ENCODE measurements at regions not wholly inside any gene's neighbourhood (a gene's known extent, or its start where the extent isn't known, plus 50 kb on each side); places are given as distances from the start of the nearest gene placed in this dataset.

DNA sequence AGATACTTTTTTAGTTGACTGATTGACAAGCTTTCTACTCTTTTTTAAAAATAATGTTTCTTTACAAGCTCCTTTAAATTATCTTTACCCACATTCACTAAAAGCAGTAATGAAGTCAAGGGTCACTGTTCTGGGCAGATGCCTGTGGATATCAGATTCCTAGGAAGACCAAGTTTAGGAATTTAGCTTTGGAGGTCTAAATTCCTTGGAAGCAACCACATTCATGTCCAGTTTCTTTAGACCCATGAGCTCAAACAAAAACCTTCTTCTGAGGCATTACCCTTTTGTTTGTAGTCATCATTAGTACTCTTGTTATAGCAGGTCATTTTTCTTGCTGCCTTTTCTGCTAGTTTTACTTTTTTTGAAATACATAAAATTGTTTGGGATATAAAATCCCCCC is 462.9 kb upstream of the JAG1 start:
- H3K4me1 ChIP-seq = no peaks in the 10 kb centered on the region
- H3K27me3 ChIP-seq = no peaks in the 10 kb centered on the region
- no peaks in the 10 kb centered on the region for H3K9me3 ChIP-seq (ENCODE audit: low read depth)
- Mint-ChIP-seq H3K36me3 (no peaks in the 10 kb centered on the region), H3K27me3 (ENCODE audit: insufficient read depth, low read depth) (peaks cover 3% of the 10 kb centered on the region), H3K4me3 (no peak overlapping the region), H3K27ac (no peak overlapping the region), H3K4me1 (peaks cover 11% of the 10 kb centered on the region), H3K9me3 (peaks cover 3% of the 10 kb centered on the region)
- H4K20me1 ChIP-seq (ENCODE audit: low read depth) = no peaks in the 10 kb centered on the region
- H3F3A ChIP-seq (ENCODE audit: low read depth) = no peaks in the 10 kb centered on the region
- no peaks in the 10 kb centered on the region for H3K79me2 ChIP-seq (ENCODE audit: low read depth)
- no peak overlapping the region for H2AFZ ChIP-seq (replicated peaks)
- no peak overlapping the region for H3K4me2 ChIP-seq
- TF ChIP-seq, protein P1, sequence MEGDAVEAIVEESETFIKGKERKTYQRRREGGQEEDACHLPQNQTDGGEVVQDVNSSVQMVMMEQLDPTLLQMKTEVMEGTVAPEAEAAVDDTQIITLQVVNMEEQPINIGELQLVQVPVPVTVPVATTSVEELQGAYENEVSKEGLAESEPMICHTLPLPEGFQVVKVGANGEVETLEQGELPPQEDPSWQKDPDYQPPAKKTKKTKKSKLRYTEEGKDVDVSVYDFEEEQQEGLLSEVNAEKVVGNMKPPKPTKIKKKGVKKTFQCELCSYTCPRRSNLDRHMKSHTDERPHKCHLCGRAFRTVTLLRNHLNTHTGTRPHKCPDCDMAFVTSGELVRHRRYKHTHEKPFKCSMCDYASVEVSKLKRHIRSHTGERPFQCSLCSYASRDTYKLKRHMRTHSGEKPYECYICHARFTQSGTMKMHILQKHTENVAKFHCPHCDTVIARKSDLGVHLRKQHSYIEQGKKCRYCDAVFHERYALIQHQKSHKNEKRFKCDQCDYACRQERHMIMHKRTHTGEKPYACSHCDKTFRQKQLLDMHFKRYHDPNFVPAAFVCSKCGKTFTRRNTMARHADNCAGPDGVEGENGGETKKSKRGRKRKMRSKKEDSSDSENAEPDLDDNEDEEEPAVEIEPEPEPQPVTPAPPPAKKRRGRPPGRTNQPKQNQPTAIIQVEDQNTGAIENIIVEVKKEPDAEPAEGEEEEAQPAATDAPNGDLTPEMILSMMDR (IDR thresholded peaks at IDR 0.05) = no peak
- TF ChIP-seq EZH2 (IDR thresholded peaks at IDR 0.05) (no peak), EZH2phosphoT487 (IDR thresholded peaks at IDR 0.05) (no peak)
- H3K36me3 ChIP-seq = no peaks in the 10 kb centered on the region
- no peak overlapping the region for H3K4me3 ChIP-seq
- no peak overlapping the region for H3K27ac ChIP-seq
- H3K9ac ChIP-seq = no peak overlapping the region
- DNase-seq (ENCODE audit: low spot score) = no peak

GRCh38 chr20:11137688-11138087 is 463.9 kb upstream of the JAG1 start:
- Mint-ChIP-seq H3K36me3 (no peaks in the 10 kb centered on the region), H3K27me3 (ENCODE audit: insufficient read depth, low read depth) (peaks cover 3% of the 10 kb centered on the region), H3K9me3 (peaks cover 3% of the 10 kb centered on the region), H3K4me1 (peaks cover 11% of the 10 kb centered on the region), H3K27ac (no peak overlapping the region), H3K4me3 (no peak overlapping the region)
- no peak overlapping the region for H3K9ac ChIP-seq
- DNase-seq (ENCODE audit: low spot score) = no peak
- H3K27me3 ChIP-seq = no peaks in the 10 kb centered on the region
- H3K9me3 ChIP-seq (ENCODE audit: low read depth) = no peaks in the 10 kb centered on the region
- no peaks in the 10 kb centered on the region for H3F3A ChIP-seq (ENCODE audit: low read depth)
- H2AFZ ChIP-seq (replicated peaks) = no peak overlapping the region
- H3K27ac ChIP-seq = no peak overlapping the region
- TF ChIP-seq EZH2phosphoT487 (IDR thresholded peaks at IDR 0.05) (no peak), EZH2 (IDR thresholded peaks at IDR 0.05) (no peak)
- TF ChIP-seq, protein P1 (IDR thresholded peaks at IDR 0.05) = no peak
- H3K4me1 ChIP-seq = no peaks in the 10 kb centered on the region
- no peak overlapping the region for H3K4me2 ChIP-seq
- H3K79me2 ChIP-seq (ENCODE audit: low read depth) = no peaks in the 10 kb centered on the region
- H3K36me3 ChIP-seq = no peaks in the 10 kb centered on the region
- no peak overlapping the region for H3K4me3 ChIP-seq
- no peaks in the 10 kb centered on the region for H4K20me1 ChIP-seq (ENCODE audit: low read depth)

DNA sequence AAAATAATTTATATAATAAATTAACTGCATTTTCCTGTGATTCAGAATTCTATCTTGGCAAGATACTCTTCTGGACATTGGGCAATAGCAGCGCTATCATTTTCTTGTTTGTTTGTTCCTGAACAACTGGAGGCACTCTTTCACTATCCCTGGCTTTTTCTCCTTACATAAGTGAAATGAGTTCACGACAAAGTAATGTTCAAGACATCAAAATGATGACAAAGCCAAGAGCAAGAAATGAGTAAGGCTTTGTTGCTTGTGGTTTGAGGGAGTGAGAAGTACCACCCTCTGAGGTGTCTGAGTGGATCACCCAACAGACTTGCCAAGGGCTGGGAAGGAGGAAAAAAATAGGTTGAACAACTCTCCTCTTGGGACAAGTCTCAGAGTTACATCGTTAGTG is 466.6 kb upstream of the JAG1 start:
- Histone ChIP-seq H2AFZ (replicated peaks) (no peak overlapping the region), H3K79me2 (ENCODE audit: low read depth) (no peaks in the 10 kb centered on the region), H3K4me1 (no peaks in the 10 kb centered on the region), H3K27me3 (no peaks in the 10 kb centered on the region), H3K4me2 (no peak overlapping the region), H3K9ac (no peak overlapping the region), H3K9me3 (ENCODE audit: low read depth) (no peaks in the 10 kb centered on the region), H3K4me3 (no peak overlapping the region), H4K20me1 (ENCODE audit: low read depth) (no peaks in the 10 kb centered on the region), H3F3A (ENCODE audit: low read depth) (no peaks in the 10 kb centered on the region), H3K27ac (no peak overlapping the region), H3K36me3 (no peaks in the 10 kb centered on the region)
- Mint-ChIP-seq H3K4me3 (no peak overlapping the region), H3K27me3 (ENCODE audit: insufficient read depth, low read depth) (peaks cover 3% of the 10 kb centered on the region), H3K4me1 (peaks cover 11% of the 10 kb centered on the region), H3K36me3 (no peaks in the 10 kb centered on the region), H3K27ac (no peak overlapping the region), H3K9me3 (peaks cover 3% of the 10 kb centered on the region)
- TF ChIP-seq, protein P1 (IDR thresholded peaks at IDR 0.05) = no peak
- no peak for TF ChIP-seq EZH2phosphoT487 (IDR thresholded peaks at IDR 0.05)
- no peak for TF ChIP-seq EZH2 (IDR thresholded peaks at IDR 0.05)
- DNase-seq (ENCODE audit: low spot score) = no peak
